DMS114 treated with DMSO at 0.1 percent for 48 hours (cell line): ENCODE measurements at regions not wholly inside any gene's neighbourhood (a gene's known extent, or its start where the extent isn't known, plus 50 kb on each side); places are given as distances from the start of the nearest gene placed in this dataset.

ENCODE experiments used
- DNase-seq: peaks from one replicate; lab custom pipeline; 2025; ENCODE audit not compliant: unreplicated experiment; lab: John Stamatoyannopoulos, UW

DNA sequence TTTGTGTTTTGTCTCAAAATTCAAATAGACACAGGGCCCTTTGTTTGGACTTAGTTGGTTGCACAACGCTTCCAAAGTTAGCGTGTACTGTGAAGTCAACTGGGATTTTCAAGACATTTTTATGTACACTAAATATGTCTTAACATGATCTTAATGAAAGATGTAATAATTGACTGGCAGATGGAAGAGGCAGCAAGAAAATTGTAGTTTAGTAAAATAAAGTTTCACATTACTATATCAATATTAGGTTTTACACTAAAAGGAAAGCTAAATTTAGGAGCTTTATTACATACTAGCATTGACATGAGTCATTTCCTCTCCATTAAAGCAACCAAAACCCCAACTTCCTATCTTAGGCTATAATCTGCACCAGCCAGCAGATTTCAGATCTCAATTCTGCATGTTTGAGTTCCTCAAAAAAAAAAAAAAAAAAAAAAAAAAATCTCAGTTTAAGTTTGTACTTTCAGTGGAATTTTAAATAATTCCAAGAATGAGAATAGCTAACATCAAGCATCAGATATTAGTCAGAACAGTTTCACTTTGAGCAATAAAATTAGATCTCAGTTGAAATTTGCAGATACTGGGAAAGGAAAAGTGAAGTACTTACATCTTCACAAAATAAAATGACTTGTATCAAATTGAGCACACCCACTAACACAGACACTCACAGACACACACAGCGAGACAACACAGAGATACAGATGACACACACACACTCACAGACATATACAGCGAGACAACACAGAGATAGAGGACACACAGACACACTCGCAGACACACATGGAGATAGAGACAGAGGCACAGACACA, 346.6 kb upstream of the KLF6 start:
- DNase-seq, result no peak

GRCh38 chr10:4130685-4131084, 345.7 kb upstream of the KLF6 start:
- DNase-seq, result no peak

DNA sequence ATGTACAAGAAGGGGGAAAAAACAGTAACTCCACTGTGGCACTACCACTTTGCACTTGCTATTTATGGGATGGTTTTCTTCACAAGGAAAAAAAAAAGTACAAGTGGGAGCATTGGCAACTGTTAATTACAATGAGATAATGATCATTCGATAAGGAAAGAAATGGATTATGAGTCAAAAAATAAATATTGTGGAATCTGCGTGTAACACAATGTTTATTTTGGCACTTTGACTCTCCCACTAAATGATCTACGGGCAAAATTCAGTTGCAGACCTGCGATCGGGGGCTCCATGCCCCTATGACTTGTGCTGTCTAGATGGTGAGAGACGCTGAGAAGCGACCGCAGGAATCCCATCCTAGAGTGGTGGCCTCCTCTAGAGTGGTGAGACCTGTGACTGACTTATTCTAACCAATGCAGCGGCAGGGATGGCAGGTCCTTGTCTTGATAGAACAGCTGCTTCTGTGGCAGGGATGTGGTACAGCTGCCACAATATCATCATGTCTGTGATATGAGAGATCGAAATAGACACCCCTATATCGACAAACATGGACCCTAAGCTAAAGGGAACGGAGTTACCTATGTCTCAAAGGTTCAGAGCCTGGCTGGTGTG, 345.0 kb upstream of the KLF6 start:
- no peak for DNase-seq

DNA sequence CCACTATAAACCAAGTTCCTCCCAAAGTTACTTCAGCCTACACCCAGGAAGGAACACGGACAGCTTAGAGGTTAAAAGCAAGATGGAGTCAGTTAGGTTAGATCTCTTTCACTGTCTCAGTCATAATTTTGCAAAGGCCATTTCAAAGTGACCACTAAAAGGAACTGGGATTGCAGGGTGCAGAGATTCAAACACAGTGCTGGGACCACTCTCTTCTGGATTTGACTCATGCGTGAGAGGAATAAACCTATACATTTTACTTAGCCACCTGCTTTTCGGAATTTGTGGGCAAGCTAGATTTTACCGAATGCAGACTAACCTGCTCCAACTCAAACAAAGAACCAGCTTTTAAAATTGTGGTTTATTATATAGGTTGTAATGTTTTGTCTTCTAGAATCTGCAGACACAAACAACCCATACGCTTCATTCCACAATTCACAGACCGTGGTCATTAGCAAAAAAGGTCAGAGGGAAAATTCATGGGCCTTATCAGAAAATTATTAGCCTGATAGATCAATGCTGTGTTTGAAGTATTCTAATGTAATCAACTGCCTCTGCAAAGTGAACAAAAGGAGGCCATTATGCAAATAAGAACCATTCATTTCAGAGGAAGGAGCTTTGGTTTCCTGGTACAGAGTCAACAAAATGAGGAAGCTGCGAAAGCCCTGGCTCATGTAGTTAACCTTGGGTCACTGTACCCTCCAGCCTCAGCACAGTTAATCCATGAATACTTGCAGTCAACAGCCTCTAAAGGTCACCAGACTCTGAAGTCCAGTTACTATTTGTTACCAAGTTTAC, 342.7 kb upstream of the KLF6 start:
- DNase-seq, result no peak

DNA sequence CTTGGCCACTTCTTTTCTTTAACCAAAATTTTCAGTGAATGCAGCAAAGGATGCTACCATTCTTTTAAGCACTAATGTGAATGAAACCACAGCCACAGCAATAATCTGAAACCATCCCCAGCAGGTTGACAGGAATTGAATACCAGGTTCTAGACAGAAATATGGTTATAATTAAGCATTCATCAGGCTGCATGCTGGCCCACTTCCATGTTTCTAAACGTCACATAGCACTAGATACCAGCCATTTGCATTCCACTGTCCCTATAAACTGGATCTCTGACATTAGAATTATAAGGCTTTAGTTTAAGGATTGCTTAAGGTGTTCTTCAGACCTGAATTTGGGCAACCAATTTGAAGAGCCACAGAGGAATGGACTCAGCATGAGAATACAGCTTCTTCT, 340.8 kb upstream of the KLF6 start:
- DNase-seq, result no peak

- no peak for DNase-seq
Observed at GRCh38 chr10:4121502-4122380, 336.7 kb upstream of the KLF6 start.

- no peak for DNase-seq
Observed at GRCh38 chr10:4120096-4120853, 335.3 kb upstream of the KLF6 start.

- no peak for DNase-seq
Observed at GRCh38 chr10:4119107-4119506, 334.1 kb upstream of the KLF6 start.

DNA sequence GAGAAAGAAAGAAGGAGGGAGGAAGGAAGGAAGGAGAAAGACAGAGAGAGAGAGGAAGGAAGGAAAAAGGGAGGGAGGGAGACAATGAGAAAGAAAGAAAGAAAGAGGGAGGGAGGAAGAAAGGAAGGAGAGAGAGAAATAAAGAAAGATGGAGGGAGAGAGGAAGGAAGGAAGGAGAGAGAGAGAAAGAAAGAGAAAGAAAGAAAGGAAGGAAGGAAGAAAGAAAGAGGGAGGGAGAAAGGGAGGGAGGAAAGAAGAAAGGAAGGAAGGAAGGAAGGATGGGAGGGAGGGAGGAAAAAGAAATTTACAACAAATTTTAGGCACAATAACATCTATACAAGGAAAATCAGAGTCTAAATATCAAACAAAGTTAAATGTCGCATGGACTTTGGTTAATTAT, 332.6 kb upstream of the KLF6 start:
- no peak for DNase-seq

DNA sequence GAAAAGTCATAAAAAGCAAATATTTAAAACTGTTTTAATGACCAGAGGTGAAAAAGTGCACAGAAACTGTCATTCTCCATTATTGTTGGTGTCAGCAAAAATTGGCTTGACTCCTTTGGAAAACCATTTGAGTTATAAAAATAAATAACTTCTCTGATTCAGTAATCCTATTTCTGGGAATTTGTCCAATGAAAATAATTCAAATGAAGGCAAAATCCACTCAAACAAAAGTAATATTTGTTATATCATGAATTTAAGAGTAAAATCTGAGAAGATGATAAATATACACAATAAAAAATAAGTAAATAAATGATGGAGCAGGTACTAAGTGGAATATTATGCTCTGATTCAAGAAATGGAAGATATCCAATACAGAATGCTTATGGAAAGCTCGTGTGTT, 326.6 kb upstream of the KLF6 start:
- no peak for DNase-seq

- no peak for DNase-seq
Observed at GRCh38 chr10:4109469-4109868, 324.5 kb upstream of the KLF6 start.

DNA sequence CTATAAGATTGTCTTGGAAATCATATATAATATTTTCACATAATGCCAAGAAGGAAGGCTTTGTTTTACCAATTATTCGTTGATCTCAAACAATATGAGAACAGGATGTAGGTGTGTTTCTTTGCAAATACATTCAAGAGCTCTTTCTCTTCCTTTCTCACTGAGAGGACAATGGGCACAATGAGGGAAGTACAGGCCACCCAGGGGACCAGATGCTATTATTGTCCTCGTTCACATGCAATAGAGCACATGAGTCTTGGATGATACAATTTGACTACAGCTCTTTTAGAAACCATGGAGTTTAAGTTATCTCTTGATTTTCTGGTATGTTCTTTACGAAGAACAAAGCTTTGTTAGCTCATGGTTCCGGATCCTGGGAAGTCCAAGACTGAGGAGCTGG, 323.7 kb upstream of the KLF6 start:
- DNase-seq, result no peak

DNA sequence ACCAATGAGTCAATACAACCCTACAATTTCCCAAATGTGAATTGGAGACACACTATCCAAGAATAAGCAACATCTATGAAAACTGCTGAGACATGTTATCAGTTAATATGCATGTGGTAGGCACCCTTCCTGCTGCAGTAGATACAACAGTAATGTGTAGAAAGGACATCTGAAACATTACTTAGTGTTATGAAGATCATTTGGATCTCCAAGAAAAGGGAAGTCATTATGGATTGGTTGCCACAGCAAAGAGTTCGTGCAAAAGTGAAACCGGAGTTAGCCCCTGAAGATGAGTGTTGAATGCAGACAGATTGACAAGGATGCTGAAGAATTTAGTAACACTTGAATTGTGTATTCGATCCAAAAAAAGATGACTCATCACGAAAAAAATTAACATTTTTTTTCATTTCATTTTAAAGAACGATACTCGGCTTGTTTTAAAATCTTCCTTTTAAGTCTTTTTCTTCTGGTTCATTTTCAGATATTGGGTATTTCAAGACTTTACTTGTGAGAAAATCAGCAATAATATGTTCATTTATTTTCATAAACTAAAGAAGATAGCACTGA, 322.4 kb upstream of the KLF6 start:
- no peak for DNase-seq

GRCh38 chr10:4103603-4104002, 318.6 kb upstream of the KLF6 start:
- DNase-seq, result no peak

DNA sequence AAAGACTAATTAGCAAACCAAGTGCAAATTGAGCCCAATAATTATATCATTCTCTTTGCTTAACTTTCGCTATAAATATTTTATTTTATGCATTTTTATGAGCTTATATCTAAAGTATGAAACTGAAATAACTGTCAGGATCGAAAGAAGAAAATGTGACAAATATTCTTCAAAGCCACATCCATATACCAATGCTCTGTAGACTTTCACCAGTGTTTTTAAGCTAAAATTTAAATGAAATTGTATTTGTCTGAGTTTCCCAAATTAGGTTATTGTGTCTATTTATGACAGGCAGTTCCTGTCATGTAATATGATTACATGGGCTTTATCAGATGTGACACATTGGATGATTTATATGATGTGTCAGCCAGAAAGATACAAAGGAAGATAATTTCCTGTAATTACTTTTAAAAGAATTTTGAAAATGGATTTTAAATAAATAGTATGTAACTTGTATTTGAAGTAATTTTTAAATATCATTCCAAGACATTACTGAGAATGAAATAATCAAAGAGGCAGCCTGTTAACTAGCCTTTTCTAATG, 317.9 kb upstream of the KLF6 start:
- DNase-seq, result no peak

- DNase-seq, result no peak
Observed at GRCh38 chr10:4101918-4102654, 317.1 kb upstream of the KLF6 start.

DNA sequence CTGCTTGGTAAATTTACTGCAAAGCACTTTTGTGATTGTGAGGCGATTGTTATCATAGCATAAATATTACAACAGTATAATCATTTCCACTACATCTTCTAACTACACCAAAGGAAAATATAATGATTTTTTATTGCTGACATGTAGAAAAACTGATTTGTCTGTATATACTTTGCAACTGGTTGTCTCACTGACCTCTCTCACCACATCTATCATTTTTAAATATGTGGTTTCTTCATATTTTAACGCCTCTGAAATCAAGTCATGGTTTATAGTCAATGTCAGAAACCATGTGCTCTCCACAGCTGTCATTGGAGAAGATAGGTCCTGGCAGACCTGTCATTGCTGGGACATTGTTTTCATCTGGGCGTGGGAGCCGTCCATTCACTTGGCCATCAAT, 315.4 kb upstream of the KLF6 start:
- DNase-seq, result no peak

DNA sequence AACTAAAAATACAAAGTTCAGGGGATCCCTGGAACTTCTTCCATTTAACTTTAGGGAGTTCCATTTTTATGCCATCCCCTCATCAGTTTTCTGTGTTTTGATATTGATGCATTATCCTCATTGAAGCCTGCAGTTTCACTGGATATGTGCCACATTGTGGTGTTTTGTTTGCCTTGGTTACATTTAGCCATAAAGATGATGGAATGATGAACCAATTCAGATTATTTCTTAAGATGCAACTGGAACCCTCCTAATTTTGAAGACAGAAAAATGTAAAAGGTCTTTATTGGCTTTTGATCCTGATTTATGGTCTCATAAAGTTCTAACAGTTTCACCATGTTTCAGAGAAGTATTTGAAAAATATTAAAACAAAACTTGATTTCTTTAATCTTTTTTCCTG, 314.2 kb upstream of the KLF6 start:
- no peak for DNase-seq
